ENCODE measurements at regions not wholly inside any gene's neighbourhood (a gene's known extent, or its start where the extent isn't known, plus 50 kb on each side); places are given as distances from the start of the nearest gene placed in this dataset.

DNA sequence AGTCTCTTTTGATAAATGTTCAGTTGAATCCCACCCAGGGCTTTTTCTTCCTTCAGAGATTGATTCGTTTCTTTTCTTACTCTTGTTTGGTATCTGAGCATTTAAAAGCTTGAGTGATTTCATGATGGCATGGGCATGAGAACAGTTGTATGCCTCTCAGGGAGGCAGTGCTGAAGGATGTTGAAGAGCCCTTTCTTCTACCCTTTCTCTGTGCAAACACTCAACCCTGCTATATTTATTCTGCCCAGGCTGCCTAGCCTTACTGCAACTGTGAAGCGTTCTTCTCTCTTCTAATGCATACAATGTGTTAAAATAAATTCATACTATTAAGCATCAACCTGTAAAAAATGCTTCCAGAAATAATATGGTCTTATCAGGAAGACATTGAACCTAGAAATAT is 367.6 kb upstream of the LCORL start:
- DNase-seq (ENCODE audit: low read depth), result no peak

DNA sequence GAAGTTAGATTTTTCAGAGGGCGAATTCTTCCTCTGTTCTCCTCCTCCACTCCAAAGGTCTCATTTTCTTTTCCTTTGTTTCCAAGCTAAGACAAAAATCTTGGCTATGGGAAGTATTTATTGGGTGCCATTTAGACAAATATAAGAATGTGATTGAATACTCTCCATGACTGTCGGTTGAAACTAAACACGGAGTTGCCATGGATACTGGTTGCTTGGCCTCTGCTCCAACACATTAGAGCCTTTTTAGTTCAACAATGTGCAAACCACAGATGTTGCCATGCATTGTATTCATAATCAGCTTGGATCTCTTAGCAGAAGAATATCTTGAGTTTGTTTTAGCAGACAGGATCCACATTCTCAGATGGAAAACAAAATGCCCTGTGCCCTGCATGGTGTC is 366.5 kb upstream of the LCORL start:
- DNase-seq (ENCODE audit: low read depth), result no peak

DNA sequence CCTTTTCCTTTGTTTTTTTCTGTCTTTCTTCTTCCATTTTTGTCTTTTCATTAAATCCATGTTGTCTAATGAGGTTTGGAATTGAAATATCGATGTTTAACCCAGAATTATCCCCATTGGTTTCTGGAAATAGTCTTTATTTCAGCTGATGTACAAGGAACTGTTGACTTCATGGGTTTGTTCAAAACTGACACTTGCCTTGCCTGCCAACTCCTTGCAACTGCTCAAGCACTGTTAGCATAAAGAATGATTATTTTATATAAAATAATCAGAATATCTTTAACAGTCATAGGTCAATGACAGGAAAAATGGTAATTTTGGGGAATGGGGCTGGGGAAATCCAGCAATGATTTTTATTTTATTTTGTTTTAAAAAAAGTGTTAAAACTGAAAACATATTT is 359.6 kb upstream of the LCORL start:
- DNase-seq (ENCODE audit: low read depth), result no peak

DNA sequence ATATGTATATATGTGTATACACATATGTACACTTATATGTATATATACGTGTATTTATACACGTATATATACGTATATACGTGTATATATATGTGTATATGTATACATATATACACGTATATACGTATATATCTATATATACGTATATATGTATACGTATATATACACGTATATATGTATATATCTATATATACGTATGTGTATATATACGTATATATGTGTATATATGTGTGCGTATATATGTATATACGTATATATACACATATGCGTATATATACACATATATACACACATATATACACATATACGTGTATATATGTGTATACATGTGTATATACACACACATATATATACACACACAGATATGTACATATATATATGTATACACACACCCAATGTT is 348.0 kb upstream of the LCORL start:
- no peak for DNase-seq (ENCODE audit: low read depth)

DNA sequence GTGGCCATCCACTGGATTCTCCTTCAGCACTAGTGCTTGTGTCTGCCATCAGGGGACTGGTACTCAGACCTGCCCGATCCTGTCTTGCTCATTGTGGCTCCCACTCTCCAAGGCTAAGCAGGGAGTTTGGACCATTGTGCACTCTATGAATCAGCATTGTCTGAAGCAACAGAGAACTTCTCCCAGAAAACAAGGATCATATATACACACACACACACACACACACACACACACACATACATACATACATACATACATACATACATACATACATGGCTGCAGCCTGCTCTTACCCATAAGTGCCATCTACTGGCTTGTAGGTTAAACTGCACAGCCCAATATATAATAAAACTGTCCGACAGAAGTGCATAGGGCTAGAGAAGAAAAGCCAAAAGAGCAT is 345.3 kb upstream of the LCORL start:
- peak; percentile 40 for DNase-seq (ENCODE audit: low read depth)

DNA sequence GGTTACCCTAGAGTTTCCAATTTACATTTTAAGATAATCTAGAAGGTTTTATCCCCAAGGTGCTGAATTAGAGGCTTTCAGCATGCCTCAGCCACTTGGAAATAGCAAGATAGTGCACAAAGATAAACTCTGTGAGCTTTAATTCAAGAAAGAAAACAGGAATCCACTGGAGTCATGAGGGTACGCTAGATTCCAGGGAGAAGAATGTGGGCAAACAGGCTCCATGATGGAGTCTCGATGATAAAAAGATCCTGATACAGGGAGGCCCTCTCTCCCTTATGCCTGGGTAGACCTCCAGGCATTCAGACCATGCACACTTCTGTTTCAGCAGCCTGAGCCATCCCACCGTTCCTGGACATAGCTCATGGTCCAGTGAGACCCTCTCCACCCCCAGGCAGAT is 344.6 kb upstream of the LCORL start:
- no peak for DNase-seq (ENCODE audit: low read depth)

DNA sequence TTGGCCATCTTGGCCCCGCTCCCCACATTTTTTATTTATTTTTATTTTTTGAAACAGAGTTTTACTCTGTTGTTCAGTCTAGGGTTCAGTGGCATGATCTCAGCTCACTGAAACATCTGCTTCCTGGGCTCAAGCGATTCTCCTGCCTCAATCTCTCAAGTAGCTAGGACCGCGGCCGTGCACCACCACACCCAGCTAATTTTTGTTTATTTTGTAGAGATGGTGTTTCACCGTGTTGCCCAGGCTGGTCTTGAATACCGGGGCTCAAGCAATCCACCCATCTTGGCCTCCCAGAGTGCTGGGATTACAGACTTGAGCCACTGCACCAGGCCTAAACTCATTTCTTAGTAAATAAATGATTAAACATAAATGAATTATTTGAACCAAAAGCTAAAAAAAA is 322.0 kb upstream of the LCORL start:
- no peak for DNase-seq (ENCODE audit: low read depth)

DNA sequence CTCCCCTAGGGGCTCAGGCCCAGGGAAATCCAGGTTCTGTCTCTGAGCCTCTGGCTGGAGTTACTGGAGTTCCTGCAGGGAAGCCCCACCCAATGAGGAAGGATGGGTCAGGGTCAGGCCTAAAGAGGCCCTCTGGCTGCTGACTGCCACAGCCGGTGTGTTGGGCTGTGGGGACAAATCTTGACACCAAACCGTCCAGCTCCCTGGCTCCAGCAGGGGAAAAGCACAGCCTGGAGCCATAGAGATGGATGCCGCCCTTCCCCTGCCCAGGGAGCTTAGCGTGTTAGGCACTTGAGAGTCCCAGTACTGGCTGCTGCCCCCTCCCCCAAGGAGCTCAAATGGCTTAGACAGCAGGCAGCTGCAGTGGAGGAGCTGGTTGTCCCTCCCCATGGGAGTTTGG is 321.3 kb upstream of the LCORL start:
- no peak for DNase-seq (ENCODE audit: low read depth)

DNA sequence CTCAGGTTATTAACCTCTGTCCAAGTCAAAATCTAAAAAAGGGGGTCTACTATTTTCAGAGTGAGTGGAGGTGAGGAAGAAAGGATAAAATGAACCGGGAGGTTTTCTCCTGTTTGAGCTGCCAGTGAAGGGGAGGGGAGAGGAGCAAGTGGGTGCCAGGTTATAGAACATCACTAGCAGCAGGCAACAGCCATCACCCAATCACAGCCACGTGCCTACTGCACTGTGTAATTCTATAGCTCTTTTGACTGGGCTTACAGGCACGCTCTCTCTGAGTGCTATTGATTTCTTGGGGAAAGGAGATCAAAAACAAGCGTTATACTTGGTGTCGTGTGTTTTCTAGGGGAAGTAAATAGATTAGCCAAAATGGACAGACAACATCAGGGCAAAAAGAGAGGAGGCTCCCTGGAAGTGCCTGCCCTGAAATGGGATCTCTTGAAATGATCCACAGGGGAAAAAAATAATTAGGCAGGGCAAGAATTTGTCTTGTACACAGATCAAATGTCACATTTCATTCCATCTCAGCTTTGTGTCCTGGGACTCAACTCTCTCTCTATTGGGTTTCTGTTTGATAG is 300.5 kb upstream of the LCORL start:
- DNase-seq (ENCODE audit: low read depth), result no peak

DNA sequence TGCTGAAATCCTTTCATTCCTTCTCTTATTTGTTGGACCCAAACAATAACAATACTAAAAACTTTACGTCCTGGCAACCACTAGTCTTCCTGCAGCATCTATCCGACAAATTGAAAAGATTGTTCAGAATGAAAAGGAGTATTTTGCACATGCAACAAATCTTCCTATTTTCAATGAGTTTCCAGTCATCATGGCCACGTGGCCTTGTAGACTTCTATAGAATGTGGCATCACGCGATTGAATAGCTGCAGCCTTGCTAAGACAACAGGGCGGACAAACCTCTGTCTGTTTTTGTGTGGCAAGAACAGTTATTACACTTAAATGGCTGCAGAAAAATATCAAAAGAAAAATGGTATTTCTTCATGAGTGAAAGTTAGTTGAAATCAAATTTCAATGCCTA is 297.9 kb upstream of the LCORL start:
- no peak for DNase-seq (ENCODE audit: low read depth)

DNA sequence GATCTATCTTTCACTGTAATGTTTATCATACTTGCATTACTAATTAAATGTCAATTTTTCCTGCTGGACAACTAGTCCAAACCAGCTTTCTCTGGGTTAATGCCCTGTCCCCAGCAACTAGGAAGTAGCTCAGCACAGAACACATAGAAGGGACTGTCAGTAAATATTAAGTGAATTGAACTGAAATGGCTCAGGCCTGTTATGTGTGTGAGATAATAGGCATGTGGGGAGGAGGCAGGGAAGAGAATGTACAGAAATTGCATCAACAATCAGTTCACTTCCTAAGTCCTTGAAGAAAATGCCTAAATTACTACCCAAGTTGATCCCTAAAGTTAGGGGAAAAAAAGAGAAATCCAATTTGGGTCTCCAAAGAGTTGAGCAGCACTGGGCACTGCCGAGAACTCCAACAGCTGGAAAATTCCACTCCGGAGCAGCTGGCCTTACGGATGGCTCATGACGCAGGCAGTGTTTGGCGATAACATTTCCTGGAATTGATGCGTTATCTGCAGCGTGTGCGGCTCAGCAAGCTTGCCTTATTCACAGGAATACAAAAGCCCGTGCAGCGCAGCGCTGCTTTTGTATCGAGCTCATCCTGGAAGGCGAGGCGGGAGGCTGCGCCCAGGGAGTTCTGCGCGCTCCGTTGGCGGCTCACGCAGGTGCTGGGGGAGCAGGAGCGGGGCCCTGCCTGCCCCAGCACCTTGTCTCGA is 297.3 kb upstream of the LCORL start:
- no peak for DNase-seq (ENCODE audit: low read depth)

DNA sequence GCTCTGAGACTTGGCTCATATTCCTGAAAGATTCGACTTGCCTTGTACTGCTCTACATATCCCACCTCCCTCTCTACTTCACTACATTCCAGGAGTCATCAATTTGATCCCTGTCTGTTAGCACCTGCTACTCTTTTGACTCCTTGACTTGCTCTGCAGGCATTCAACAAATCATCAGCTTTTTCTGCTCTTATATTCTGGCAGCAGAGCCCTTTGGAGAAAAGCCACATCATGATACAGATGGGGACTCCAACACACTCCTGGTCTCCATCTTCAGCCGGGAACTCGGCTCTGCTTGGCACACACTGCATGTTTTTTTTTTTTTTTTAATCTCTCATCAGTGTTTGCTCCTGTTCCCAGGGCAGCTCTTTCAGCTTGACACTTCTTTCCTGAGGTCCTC is 293.2 kb upstream of the LCORL start:
- no peak for DNase-seq (ENCODE audit: low read depth)

DNA sequence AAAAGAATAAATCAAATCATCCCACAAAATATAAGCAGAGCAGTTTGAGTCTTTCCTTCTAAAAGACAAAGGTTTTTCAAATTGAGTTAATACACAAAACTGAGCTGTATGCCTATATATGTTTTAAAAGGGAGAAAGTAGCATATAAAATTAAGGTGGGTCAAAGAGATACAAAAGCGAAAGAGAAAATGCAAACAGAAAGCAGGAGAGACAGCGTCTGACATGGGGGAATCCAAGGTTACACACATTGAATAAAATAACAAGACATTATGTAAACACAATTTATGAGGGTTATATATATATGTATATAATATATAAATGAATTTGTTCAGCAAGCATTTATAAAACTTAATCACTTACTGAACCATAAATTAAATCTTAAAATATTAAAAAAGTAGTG is 276.1 kb upstream of the LCORL start:
- DNase-seq (ENCODE audit: low read depth), result no peak

DNA sequence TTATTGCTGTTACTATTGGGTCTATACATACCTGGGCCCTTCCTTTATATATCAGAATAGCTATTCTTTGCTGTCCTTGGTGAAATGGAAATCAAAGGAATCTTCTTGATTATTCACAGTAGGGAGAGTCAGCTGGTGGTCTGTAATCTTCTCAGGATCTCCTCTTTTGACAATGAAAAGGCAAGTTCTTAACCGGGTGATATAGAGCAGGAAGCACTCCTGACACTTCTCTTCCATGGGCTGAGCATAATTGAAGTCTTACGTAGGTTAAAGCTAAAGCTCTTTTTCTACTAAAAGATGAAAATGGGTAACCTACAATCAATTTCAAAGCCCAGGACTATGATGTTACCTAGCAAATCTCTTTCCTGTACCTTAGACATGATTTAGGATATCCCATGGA is 274.9 kb upstream of the LCORL start:
- no peak for DNase-seq (ENCODE audit: low read depth)

DNA sequence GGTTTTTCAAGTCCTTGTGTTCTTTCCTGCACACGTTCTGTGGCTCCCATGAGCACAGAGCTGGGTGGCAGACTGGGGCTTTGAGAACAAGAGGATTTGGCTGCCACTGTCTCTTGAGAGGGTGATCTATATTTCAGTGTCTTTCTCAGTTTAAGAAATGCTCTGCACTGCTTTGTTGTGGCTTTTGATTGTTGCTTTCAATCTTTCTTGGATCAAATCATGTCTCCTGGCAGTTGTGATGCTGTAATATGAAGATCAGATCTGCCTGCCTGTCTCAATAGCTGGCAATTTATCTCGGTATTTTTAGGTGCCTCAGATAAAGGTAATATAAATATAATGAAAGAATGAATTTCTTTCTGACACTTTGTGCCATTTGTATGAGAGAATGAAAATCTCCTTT is 273.3 kb upstream of the LCORL start:
- DNase-seq (ENCODE audit: low read depth), result no peak

DNA sequence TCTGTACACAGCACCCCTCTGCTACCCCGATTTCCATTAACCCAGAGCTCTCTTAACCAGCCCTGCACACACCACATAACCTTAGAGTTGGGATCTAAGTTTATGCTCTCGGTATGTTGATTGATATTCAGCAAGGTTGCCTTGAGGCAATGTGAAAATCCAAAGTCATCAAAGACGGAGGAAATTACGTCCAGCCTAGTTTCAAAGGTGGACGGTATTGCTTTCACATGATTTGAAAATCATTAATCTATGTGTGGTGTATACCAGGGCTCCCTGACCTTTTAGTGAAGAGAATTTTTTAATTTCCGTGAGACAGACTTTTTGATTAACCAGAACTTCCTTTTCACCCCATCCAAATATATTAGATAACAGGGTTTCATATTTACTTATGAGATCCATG is 272.5 kb upstream of the LCORL start:
- DNase-seq (ENCODE audit: low read depth), result no peak

DNA sequence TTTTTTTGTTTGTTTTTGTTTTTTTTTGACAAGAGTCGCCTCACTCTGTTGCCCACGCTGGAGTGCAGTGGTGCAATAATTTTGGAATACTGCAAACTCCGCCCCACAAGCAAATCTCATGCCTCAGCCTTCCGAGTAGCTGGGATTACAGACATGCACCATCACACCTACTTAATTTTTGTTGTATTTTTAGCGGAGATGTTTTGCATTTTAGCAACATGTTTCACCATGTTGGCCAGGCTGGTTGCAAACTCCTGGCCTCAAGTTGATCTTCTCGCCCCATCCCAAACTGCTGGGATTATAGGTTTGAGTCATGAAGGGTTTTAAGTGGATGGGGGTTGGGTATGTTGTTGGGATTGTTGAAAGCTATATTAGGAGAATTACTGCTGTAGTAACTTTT is 270.9 kb upstream of the LCORL start:
- DNase-seq (ENCODE audit: low read depth), result no peak

DNA sequence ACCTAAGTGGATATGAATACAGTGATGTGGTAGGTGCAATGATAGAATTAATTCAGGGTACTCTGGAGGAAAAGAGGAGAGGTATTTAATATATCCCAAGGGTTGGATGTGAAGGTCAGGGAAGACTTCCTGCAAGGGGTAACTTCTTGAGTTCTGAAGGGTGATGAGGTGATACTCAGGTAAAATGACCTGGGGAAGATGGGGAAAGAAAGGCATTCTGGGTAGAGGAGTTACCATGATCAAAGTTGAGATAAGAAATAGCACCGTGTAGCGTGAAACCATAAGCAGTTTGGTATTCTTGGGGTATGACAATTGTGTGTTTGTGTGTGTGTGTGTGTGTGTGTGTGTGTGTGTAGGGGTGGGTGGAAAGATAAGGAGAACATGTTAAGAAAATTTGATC is 270.4 kb upstream of the LCORL start:
- no peak for DNase-seq (ENCODE audit: low read depth)

DNA sequence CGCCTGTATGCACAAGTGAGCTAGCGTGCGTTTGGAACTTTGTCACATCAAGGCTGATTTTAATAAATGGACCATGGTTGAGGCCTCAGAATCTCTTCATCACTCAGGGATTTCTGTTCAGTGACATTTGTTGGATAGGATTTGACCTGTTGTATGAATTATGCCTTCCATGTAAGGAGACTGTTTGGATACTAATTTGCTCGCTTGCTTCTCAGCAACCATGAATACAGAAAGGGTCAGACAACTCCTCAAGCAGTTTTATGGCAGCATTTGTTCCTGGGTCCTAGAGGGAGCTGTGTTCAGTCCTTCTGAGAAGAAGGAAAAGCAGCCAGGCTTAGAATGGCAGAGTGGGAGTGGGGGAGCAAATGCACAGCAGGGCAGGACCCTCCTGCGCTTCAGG is 269.7 kb upstream of the LCORL start:
- DNase-seq (ENCODE audit: low read depth), result no peak

DNA sequence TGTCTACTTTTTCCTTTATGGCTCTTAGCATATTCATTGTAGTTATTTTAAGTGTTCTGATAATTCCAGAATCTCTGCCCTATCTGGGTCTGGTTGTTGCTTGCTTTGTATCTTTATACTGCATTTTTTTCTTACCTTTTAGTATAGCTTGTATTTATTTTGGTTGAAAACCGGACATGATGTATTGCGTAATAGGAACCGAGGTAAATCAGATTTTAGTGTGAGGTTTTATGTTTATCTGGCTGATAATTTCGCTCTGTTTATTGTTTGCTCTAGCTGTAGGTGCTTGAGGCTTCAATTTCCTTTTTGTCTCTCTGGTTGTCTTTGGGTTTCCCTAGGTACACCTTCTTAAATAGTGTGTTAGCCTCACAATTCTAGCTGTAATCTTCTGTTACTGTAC is 263.8 kb upstream of the LCORL start:
- DNase-seq (ENCODE audit: low read depth), result no peak

DNA sequence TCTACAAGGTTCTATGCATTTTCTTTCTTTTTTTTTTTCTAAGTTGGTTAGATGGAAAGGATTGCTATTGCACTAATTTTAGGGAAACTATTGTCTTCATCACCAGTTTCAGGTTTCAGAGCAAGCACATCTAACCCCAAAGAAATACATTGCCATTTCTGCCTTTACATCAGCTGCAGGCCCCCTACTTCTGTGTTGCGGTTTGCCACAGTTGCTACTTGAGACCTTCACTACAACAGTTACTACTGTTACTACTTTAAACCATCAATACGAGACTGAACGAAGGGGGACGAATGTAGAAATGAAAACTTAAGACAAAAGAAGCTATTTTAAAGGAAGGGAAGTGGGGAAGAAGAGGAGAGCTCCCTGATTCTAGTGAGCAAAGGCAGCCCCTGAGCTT is 256.7 kb upstream of the LCORL start:
- DNase-seq (ENCODE audit: low read depth), result no peak

DNA sequence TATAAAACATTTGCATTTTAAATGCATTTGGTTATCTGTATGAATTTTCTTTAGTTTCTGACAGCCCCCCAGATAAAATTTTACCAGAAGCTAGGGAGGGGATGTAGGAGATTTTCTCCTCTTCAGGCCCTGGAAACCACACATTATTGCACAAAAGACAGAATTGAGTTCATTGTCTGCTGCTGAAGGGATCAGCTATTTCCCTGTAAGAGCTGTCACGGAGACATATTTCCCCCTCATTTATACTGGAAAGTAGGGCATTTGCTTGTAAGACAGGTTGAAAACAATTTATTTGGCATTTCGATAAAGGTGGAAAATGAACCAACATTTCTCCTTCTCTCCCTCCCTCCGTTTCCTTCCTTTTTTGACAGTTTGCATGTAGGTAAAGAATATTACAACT is 241.3 kb upstream of the LCORL start:
- DNase-seq (ENCODE audit: low read depth), result no peak

DNA sequence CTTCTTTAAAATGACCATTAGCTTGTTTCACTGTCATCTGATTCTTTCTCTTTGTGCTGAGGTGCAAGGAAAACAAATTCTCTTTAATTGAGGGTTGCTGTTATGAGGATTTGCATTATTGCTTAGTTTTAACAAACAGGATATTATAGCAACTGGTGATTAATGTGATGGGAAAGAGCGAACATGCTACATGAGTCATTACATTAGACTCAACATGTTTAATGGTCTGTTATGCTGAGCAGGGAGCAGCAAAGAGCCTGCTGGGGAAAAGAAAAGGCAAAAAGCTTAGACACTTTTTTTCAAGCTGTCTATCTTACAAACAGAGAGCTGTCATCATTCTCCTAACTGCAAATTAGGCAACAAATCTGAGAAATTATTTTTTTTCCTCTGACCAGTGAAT is 230.5 kb upstream of the LCORL start:
- no peak for DNase-seq (ENCODE audit: low read depth)

DNA sequence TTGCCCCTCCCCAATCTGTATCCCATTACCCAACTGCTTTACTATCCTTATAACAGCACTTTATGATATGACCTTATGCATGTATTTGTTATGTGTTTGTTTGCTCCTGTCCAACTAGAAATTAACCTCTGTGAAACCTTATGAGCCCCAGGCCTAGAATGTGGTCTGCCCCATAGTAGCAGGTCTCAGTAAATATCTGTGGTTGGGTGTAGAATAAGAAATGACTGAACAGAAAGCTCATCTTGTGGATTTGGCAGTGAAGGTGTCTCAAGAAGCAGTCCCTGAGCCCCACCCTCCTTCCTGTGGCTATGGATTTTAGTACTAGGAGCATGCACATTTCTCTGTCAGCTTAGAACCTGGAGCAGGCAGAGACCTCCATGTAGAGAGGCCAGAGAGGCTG is 229.0 kb upstream of the LCORL start:
- no peak for DNase-seq (ENCODE audit: low read depth)

DNA sequence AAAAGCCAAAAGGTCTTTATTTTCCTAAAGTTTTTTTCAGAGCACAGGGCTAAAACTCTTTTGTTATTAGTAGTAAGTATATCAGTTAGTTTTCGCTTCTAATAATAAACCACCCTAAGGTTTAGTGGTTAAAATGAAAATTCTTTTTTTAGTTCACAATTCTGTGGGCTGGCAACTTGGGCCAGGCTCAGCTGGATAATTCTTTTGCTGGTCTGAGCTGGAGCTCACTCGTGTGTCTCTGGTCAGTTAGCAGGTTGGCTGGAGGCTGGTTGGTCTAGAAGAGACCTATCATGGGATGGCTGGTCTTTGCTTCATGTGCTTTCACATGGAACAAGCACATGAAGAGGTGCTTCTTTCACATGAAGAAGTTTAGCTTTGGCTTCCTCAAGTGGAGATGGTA is 227.1 kb upstream of the LCORL start:
- DNase-seq (ENCODE audit: low read depth), result no peak
